ENCODE measurements at regions not wholly inside any gene's neighbourhood (a gene's known extent, or its start where the extent isn't known, plus 50 kb on each side); places are given as distances from the start of the nearest gene placed in this dataset.

DNA sequence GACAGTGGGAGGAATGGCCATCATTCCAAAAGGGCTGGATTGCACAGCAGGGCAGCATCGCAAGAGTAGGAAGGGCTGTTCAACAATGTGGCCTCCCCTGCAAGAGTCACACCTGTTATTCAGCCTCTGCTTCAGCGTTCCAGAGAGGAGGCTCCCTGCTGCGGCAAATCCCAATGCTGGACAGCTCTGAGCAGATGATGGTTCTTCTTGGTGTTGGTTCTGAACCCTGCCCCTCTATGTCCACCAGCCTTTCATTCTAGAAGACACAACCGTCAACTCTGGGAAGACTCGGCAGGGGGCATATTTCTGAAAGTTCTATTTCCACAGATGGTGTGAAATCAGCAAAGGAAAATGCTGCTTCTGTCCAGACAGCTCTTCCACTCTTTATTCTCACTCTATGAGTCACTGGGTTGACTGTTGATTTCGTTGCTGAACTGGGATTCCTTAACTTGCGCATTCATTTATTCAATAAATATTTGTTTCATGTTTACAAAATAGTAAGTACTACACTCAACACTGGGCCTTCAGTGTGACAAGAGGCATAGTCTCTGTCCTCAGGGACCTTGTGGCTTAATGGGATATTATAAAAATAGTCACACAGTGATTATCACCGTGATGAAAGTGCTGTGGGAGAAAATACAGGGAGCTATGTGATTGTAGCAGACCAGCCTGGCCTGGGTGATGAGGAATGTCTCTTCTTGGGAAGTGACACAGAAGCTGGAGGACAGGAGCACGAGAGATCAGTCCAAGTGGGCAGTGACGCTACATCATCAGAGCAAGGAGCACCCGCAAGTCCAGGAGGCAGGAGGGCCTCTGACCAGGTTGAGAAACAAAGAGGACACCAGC, 260.3 kb downstream of the SIPA1L2 start:
- ATAC-seq (no peak), DNase-seq (no peak)
- Histone ChIP-seq H3K27me3 (no peaks in the 10 kb centered on the region), H3K4me3 (no peak overlapping the region), H3K27ac (no peak overlapping the region), H3K9me3 (no peaks in the 10 kb centered on the region), H3K36me3 (no peaks in the 10 kb centered on the region), H3K4me1 (no peaks in the 10 kb centered on the region)
- intact Hi-C loops (cut with DNase I): no loop called here
- TF ChIP-seq CTCF (IDR thresholded peaks at IDR 0.05): no peak

- no peak for TF ChIP-seq CTCF (IDR thresholded peaks at IDR 0.05)
- no peaks in the 10 kb centered on the region for H3K36me3 ChIP-seq
- intact Hi-C loops (cut with DNase I): no loop called here
- no peak overlapping the region for H3K27ac ChIP-seq
- no peak for DNase-seq
- no peaks in the 10 kb centered on the region for H3K27me3 ChIP-seq
- no peak overlapping the region for H3K4me3 ChIP-seq
- H3K4me1 ChIP-seq: no peaks in the 10 kb centered on the region
- ATAC-seq: no peak
- H3K9me3 ChIP-seq: no peaks in the 10 kb centered on the region
These were observed 261.1 kb downstream of the SIPA1L2 start for GRCh38 chr1:232368821-232369321.

GRCh38 chr1:232367293-232367692, 262.6 kb downstream of the SIPA1L2 start:
- TF ChIP-seq CTCF (IDR thresholded peaks at IDR 0.05): no peak
- intact Hi-C loops (cut with DNase I): no loop called here
- H3K4me1 ChIP-seq: no peaks in the 10 kb centered on the region
- H3K36me3 ChIP-seq: no peaks in the 10 kb centered on the region
- no peak overlapping the region for H3K4me3 ChIP-seq
- no peak overlapping the region for H3K27ac ChIP-seq
- ATAC-seq (no peak), DNase-seq (no peak)
- no peaks in the 10 kb centered on the region for H3K9me3 ChIP-seq
- H3K27me3 ChIP-seq: no peaks in the 10 kb centered on the region

GRCh38 chr1:232364654-232365382, 265.1 kb downstream of the SIPA1L2 start:
- Histone ChIP-seq H3K27ac (no peak overlapping the region), H3K4me1 (no peaks in the 10 kb centered on the region), H3K4me3 (no peak overlapping the region), H3K27me3 (no peaks in the 10 kb centered on the region), H3K9me3 (no peaks in the 10 kb centered on the region), H3K36me3 (no peaks in the 10 kb centered on the region)
- intact Hi-C loops (cut with DNase I): no loop called here
- no peak for ATAC-seq
- no peak for DNase-seq
- no peak for TF ChIP-seq CTCF (IDR thresholded peaks at IDR 0.05)

- no peaks in the 10 kb centered on the region for H3K4me1 ChIP-seq
- H3K9me3 ChIP-seq: no peaks in the 10 kb centered on the region
- TF ChIP-seq CTCF (IDR thresholded peaks at IDR 0.05): no peak
- DNase-seq (no peak), ATAC-seq (no peak)
- H3K27me3 ChIP-seq: no peaks in the 10 kb centered on the region
- intact Hi-C loops (cut with DNase I): no loop called here
- H3K27ac ChIP-seq: no peak overlapping the region
- no peak overlapping the region for H3K4me3 ChIP-seq
- no peaks in the 10 kb centered on the region for H3K36me3 ChIP-seq
These were observed 266.9 kb downstream of the SIPA1L2 start for GRCh38 chr1:232363008-232363407.

All from upper lobe of right lung (tissue), 1 donor.